OCI-LY1 (cell line): ENCODE measurements at regions not wholly inside any gene's neighbourhood (a gene's known extent, or its start where the extent isn't known, plus 50 kb on each side); places are given as distances from the start of the nearest gene placed in this dataset.

Experiments used
- CTCF ChIP-seq: fragments of 200-600 bp; sonication (generic), shearing (Covaris generic); IDR thresholded peaks from 2 replicates; pipeline ENCODE4 v1.5.1; 2017; ENCODE audit warnings: mild to moderate bottlenecking, antibody characterized with exemption, low read length, moderate library complexity, mixed read lengths
- EZH2 ChIP-seq: fragments of 200-600 bp; sonication (generic), shearing (Covaris generic); IDR thresholded peaks from 2 replicates; pipeline ENCODE4 v1.8.0; 2017; ENCODE audit warnings: borderline replicate concordance, mixed run types, mild to moderate bottlenecking, antibody characterized with exemption, low read length, moderate library complexity, mixed read lengths

GRCh38 chr21:16522548-16522947 is 792.8 kb downstream of the USP25 start:
- TF ChIP-seq CTCF (no peak), EZH2 (no peak)
